ENCODE measurements at regions not wholly inside any gene's neighbourhood (a gene's known extent, or its start where the extent isn't known, plus 50 kb on each side); places are given as distances from the start of the nearest gene placed in this dataset.
A peak's percentile ranks its signal among the peaks of the same experiment; 100 is the strongest.

- CTCF ChIA-PET (ENCODE audit: low intra/inter-chr PET ratio) = no interaction called here
Measured at GRCh38 chr6:149169761-149170511, 147.6 kb upstream of the TAB2 start.

More at GRCh38 chr6:149169761-149170511, 147.6 kb upstream of the TAB2 start:
- FAIRE-seq (no peak), DNase-seq (ENCODE audit: extremely low read depth in 1 of 4, low spot score in 3 of 4) (no peak), ATAC-seq (peak; percentile 31; the same call in 1 of the 3 replicates)
- peaks cover 3 to 6% of the 10 kb centered on the region in 2 experiments; a peak in 4 of 5 replicates for H3K4me1 ChIP-seq (replicated peaks in 1 of 2; ENCODE audit: control insufficient read depth in 2 of 2, insufficient read depth in 2 of 2, low read length in 2 of 2)
- peaks cover 2 to 3% of the 10 kb centered on the region in 2 experiments; a peak in 1 of 5 replicates for H3K27me3 ChIP-seq (ENCODE audit: control insufficient read depth in 2 of 2, insufficient read depth in 2 of 2, low read length in 2 of 2)
- H3K4me3 ChIP-seq = no peak overlapping the region
- POLR2A ChIA-PET = interaction anchor here (0.7 to 1.6 kb wide), 4 partner anchors 11 to 74 kb away, joined by 3 to 7 read pairs (median 5); no protein-coding TSS in a partner anchor
- H3K36me3 ChIP-seq (ENCODE audit: control insufficient read depth, insufficient read depth, low read length) = no peaks in the 10 kb centered on the region
- BruUV-seq (replicated peaks) = no TSS peak
- H2AFZ ChIP-seq (ENCODE audit: low read depth, low read length) = 0 out of 2 replicates have a peak overlapping the region, but pooled peaks have one; percentile 27
- H3K79me2 ChIP-seq (ENCODE audit: control insufficient read depth, insufficient read depth, low read length) = no peaks in the 10 kb centered on the region
- H3K4me2 ChIP-seq (ENCODE audit: insufficient read depth, low read length) = no peak overlapping the region
- no peaks in the 10 kb centered on the region for H3K9me1 ChIP-seq (ENCODE audit: control insufficient read depth, insufficient read depth, low read length)
- intact Hi-C loops (cut with micrococcal nuclease) = no loop called here
- in situ Hi-C loops (cut with MboI) = no loop called here
- no peak for TF ChIP-seq E2F4 (CRISPR knock-in tag; IDR thresholded peaks at IDR 0.05; ENCODE audit: low read depth)
- no peak for TF ChIP-seq ZNF398 (CRISPR knock-in tag; IDR thresholded peaks at IDR 0.05)
- TF ChIP-seq THRA (IDR thresholded peaks at IDR 0.05) = no peak
- TF ChIP-seq TCF7L2 (IDR thresholded peaks at IDR 0.05; ENCODE audit: low read depth, low read length) = no peak
- TF ChIP-seq ZNF707 (CRISPR knock-in tag; conservative IDR thresholded peaks at IDR 0.05) = no peak
- TF ChIP-seq ZBTB9 (CRISPR knock-in tag; IDR thresholded peaks at IDR 0.05) = no peak
- 37% methylated on average over 6 of the region's 6 CpGs for WGBS (ENCODE audit: insufficient coverage, low coverage, missing lambda C conversion rate)
- H4K20me1 ChIP-seq (replicated peaks; ENCODE audit: control insufficient read depth, insufficient read depth, low read length) = no peaks in the 10 kb centered on the region
- no peak overlapping the region for H3K27ac ChIP-seq (ENCODE audit: extremely low read depth, low read depth, low read length)
- no peaks in the 10 kb centered on the region for H3K9me3 ChIP-seq (replicated peaks; ENCODE audit: control insufficient read depth, insufficient read depth, low read depth, low read length)
- no peak overlapping the region for H3K9ac ChIP-seq (ENCODE audit: insufficient read depth in 1 of 2, low read depth in 2 of 2, low read length in 2 of 2)
